ENCODE measurements at regions not wholly inside any gene's neighbourhood (a gene's known extent, or its start where the extent isn't known, plus 50 kb on each side); places are given as distances from the start of the nearest gene placed in this dataset.

GRCh38 chr4:24260923-24261564, 323.3 kb downstream of the DHX15 start:
- dilution Hi-C loops (cut with MboI; ENCODE audit: extremely low pct_ligation_motif_present, low sequenced_read_pairs) (no loop called here), intact Hi-C loops (cut with micrococcal nuclease) (no loop called here)
- H2AFZ ChIP-seq (ENCODE audit: low read depth, low read length): no peak overlapping the region
- H3K9ac ChIP-seq (replicated peaks; ENCODE audit: extremely low read depth, insufficient read depth, low read length): no peak overlapping the region
- H3K9me1 ChIP-seq (replicated peaks; ENCODE audit: control insufficient read depth, extremely low read depth, insufficient read depth, low read length): no peaks in the 10 kb centered on the region
- FAIRE-seq: no peak
- H3K4me3 ChIP-seq (replicated peaks in 1 of 3; ENCODE audit: insufficient read depth in 1 of 3, low read depth in 1 of 3, low read length in 3 of 3): no peak overlapping the region
- H3K36me3 ChIP-seq (ENCODE audit: control insufficient read depth in 2 of 2, extremely low read depth in 1 of 2, insufficient read depth in 2 of 2, low read length in 2 of 2): no peaks in the 10 kb centered on the region
- H4K20me1 ChIP-seq (replicated peaks; ENCODE audit: control insufficient read depth, extremely low read depth, insufficient read depth, low read length): no peaks in the 10 kb centered on the region
- H3K79me2 ChIP-seq (ENCODE audit: control insufficient read depth, insufficient read depth, low read length): no peaks in the 10 kb centered on the region
- ChIA-PET CTCF (no interaction called here), POLR2A (no interaction called here)
- TF ChIP-seq GATA2 (IDR thresholded peaks at IDR 0.05; ENCODE audit: insufficient read depth, insufficient read length, low read depth, low read length) (no peak), MYC (IDR thresholded peaks at IDR 0.05; ENCODE audit: low read depth, low read length) (no peak)
- H3K4me2 ChIP-seq (ENCODE audit: insufficient read depth, low read length): no peak overlapping the region
- no peaks in the 10 kb centered on the region for H3K27me3 ChIP-seq (ENCODE audit: control insufficient read depth in 2 of 2, insufficient read depth in 2 of 2, low read length in 2 of 2)
- H3K27ac ChIP-seq (ENCODE audit: insufficient read depth, low read depth, low read length): no peak overlapping the region
- no TSS peak for BruUV-seq (replicated peaks)
- no peak for DNase-seq (ENCODE audit: low read depth, low spot score)
- H3K9me3 ChIP-seq (replicated peaks; ENCODE audit: control insufficient read depth, insufficient read depth, low read length): no peaks in the 10 kb centered on the region
- H3K4me1 ChIP-seq (ENCODE audit: control insufficient read depth, extremely low read depth, insufficient read depth, low read length): no peaks in the 10 kb centered on the region

DNA sequence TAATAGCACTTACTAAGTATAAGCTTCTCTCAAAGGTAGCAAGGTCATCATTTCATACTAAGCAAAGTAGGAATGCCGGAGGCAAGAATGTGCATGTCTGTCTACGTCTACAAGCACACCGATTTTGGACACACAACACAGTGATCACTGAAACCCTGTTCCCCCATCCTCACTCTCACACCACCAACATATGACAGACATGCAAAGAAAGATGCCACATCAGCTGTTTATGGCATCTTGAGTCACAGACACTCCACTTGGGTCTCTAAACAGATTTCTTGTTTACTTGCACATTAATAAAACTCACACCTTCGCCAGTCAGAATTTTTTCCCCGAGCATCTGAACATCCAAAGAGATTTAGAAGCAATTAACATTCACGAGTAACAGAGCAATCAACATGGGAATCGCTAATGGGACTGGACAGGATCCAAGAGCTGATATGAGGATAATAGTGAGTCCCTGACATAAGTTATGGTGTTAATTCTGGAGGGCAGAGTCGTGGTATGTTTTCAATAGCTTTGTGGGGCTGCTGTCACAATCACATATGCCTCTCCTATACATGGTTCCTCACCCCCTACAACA, 324.1 kb downstream of the DHX15 start:
- H3K9me3 ChIP-seq (replicated peaks; ENCODE audit: control insufficient read depth, insufficient read depth, low read length): no peaks in the 10 kb centered on the region
- no TSS peak for BruUV-seq (replicated peaks)
- no peaks in the 10 kb centered on the region for H3K4me1 ChIP-seq (ENCODE audit: control insufficient read depth, extremely low read depth, insufficient read depth, low read length)
- FAIRE-seq (no peak), DNase-seq (ENCODE audit: low read depth, low spot score) (no peak)
- no peaks in the 10 kb centered on the region for H3K36me3 ChIP-seq (ENCODE audit: control insufficient read depth in 2 of 2, extremely low read depth in 1 of 2, insufficient read depth in 2 of 2, low read length in 2 of 2)
- no peaks in the 10 kb centered on the region for H4K20me1 ChIP-seq (replicated peaks; ENCODE audit: control insufficient read depth, extremely low read depth, insufficient read depth, low read length)
- no peaks in the 10 kb centered on the region for H3K27me3 ChIP-seq (ENCODE audit: control insufficient read depth in 2 of 2, insufficient read depth in 2 of 2, low read length in 2 of 2)
- no peak overlapping the region for H3K4me2 ChIP-seq (ENCODE audit: insufficient read depth, low read length)
- no peak overlapping the region for H2AFZ ChIP-seq (ENCODE audit: low read depth, low read length)
- H3K9ac ChIP-seq (replicated peaks; ENCODE audit: extremely low read depth, insufficient read depth, low read length): no peak overlapping the region
- CTCF ChIA-PET: no interaction called here
- no peak overlapping the region for H3K27ac ChIP-seq (ENCODE audit: insufficient read depth, low read depth, low read length)
- dilution Hi-C loops (cut with MboI; ENCODE audit: extremely low pct_ligation_motif_present, low sequenced_read_pairs): no loop called here
- intact Hi-C loops (cut with micrococcal nuclease): no loop called here
- POLR2A ChIA-PET: no interaction called here
- TF ChIP-seq EZH2 (IDR thresholded peaks at IDR 0.05; ENCODE audit: borderline replicate concordance, low read depth, low read length, severe bottlenecking) (no peak), FOS (IDR thresholded peaks at IDR 0.05; ENCODE audit: borderline replicate concordance, insufficient read depth, low read length) (no peak), POLR2A (IDR thresholded peaks at IDR 0.05; ENCODE audit: low read depth, low read length) (no peak), POLR2AphosphoS5 (IDR thresholded peaks at IDR 0.05; ENCODE audit: insufficient read depth, low read depth, low read length) (no peak), GATA2 (IDR thresholded peaks at IDR 0.05; ENCODE audit: insufficient read depth, insufficient read length, low read depth, low read length) (no peak), MYC (IDR thresholded peaks at IDR 0.05; ENCODE audit: low read depth, low read length) (no peak), JUN (IDR thresholded peaks at IDR 0.05; ENCODE audit: borderline replicate concordance, insufficient read depth, insufficient read length, low read depth) (no peak)
- TF ChIP-seq, protein P1, sequence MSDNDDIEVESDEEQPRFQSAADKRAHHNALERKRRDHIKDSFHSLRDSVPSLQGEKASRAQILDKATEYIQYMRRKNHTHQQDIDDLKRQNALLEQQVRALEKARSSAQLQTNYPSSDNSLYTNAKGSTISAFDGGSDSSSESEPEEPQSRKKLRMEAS (IDR thresholded peaks at IDR 0.05; ENCODE audit: insufficient read depth, insufficient read length): no peak
- TF ChIP-seq, protein P2, sequence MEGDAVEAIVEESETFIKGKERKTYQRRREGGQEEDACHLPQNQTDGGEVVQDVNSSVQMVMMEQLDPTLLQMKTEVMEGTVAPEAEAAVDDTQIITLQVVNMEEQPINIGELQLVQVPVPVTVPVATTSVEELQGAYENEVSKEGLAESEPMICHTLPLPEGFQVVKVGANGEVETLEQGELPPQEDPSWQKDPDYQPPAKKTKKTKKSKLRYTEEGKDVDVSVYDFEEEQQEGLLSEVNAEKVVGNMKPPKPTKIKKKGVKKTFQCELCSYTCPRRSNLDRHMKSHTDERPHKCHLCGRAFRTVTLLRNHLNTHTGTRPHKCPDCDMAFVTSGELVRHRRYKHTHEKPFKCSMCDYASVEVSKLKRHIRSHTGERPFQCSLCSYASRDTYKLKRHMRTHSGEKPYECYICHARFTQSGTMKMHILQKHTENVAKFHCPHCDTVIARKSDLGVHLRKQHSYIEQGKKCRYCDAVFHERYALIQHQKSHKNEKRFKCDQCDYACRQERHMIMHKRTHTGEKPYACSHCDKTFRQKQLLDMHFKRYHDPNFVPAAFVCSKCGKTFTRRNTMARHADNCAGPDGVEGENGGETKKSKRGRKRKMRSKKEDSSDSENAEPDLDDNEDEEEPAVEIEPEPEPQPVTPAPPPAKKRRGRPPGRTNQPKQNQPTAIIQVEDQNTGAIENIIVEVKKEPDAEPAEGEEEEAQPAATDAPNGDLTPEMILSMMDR (IDR thresholded peaks at IDR 0.05; ENCODE audit: extremely low read depth in 1 of 2, insufficient read depth in 1 of 2, low read depth in 1 of 2, low read length in 2 of 2): no peak
- no peak overlapping the region for H3K4me3 ChIP-seq (replicated peaks in 1 of 3; ENCODE audit: insufficient read depth in 1 of 3, low read depth in 1 of 3, low read length in 3 of 3)
- H3K9me1 ChIP-seq (replicated peaks; ENCODE audit: control insufficient read depth, extremely low read depth, insufficient read depth, low read length): no peaks in the 10 kb centered on the region
- no peaks in the 10 kb centered on the region for H3K79me2 ChIP-seq (ENCODE audit: control insufficient read depth, insufficient read depth, low read length)

All from endothelial cell of umbilical vein (primary cell).